ENCODE measurements at regions not wholly inside any gene's neighbourhood (a gene's known extent, or its start where the extent isn't known, plus 50 kb on each side); places are given as distances from the start of the nearest gene placed in this dataset.

- TF ChIP-seq GLIS3 (CRISPR knock-in tag; IDR thresholded peaks at IDR 0.05) (no peak), CSDC2 (CRISPR knock-in tag; IDR thresholded peaks at IDR 0.05) (no peak), ARNTL (CRISPR knock-in tag; IDR thresholded peaks at IDR 0.05; ENCODE audit: borderline replicate concordance, low read depth) (no peak), PATZ1 (CRISPR knock-in tag; IDR thresholded peaks at IDR 0.05; ENCODE audit: borderline replicate concordance) (no peak), ZNF8 (CRISPR knock-in tag; IDR thresholded peaks at IDR 0.05) (no peak), BACH2 (CRISPR knock-in tag; IDR thresholded peaks at IDR 0.05; ENCODE audit: borderline replicate concordance) (no peak), CSRNP3 (CRISPR knock-in tag; IDR thresholded peaks at IDR 0.05) (no peak), ZFP3 (CRISPR knock-in tag; IDR thresholded peaks at IDR 0.05) (no peak), ESRRG (CRISPR knock-in tag; IDR thresholded peaks at IDR 0.05) (no peak), ISL1 (CRISPR knock-in tag; IDR thresholded peaks at IDR 0.05) (no peak), TSHZ2 (CRISPR knock-in tag; IDR thresholded peaks at IDR 0.05) (no peak), OSR1 (CRISPR knock-in tag; IDR thresholded peaks at IDR 0.05) (no peak), PPARA (CRISPR knock-in tag; IDR thresholded peaks at IDR 0.05; ENCODE audit: borderline replicate concordance) (no peak)
- no peak for ATAC-seq
Observed at GRCh38 chr5:135776457-135776856, 58.0 kb upstream of the SLC25A48 start.

- ATAC-seq = no peak
- no peak for TF ChIP-seq TCF4 (CRISPR knock-in tag; IDR thresholded peaks at IDR 0.05; ENCODE audit: borderline replicate concordance)
- no peak for TF ChIP-seq ESRRG (CRISPR knock-in tag; IDR thresholded peaks at IDR 0.05)
- TF ChIP-seq GLIS3 (CRISPR knock-in tag; IDR thresholded peaks at IDR 0.05) = no peak
- no peak for TF ChIP-seq ZNF8 (CRISPR knock-in tag; IDR thresholded peaks at IDR 0.05)
- no peak for TF ChIP-seq TSHZ2 (CRISPR knock-in tag; IDR thresholded peaks at IDR 0.05)
- TF ChIP-seq ZFP3 (CRISPR knock-in tag; IDR thresholded peaks at IDR 0.05) = no peak
- no peak for TF ChIP-seq ZNF70 (CRISPR knock-in tag; IDR thresholded peaks at IDR 0.05)
- TF ChIP-seq CSDC2 (CRISPR knock-in tag; IDR thresholded peaks at IDR 0.05) = no peak
- TF ChIP-seq ZC3H10 (CRISPR knock-in tag; IDR thresholded peaks at IDR 0.05) = no peak
- TF ChIP-seq CREB5 (CRISPR knock-in tag; IDR thresholded peaks at IDR 0.05; ENCODE audit: low read depth) = no peak
- TF ChIP-seq RARB (CRISPR knock-in tag; IDR thresholded peaks at IDR 0.05) = no peak
- TF ChIP-seq ARNTL (CRISPR knock-in tag; IDR thresholded peaks at IDR 0.05; ENCODE audit: borderline replicate concordance, low read depth) = no peak
- no peak for TF ChIP-seq BACH2 (CRISPR knock-in tag; IDR thresholded peaks at IDR 0.05; ENCODE audit: borderline replicate concordance)
- TF ChIP-seq CSRNP3 (CRISPR knock-in tag; IDR thresholded peaks at IDR 0.05) = no peak
- TF ChIP-seq POU6F1 (CRISPR knock-in tag; IDR thresholded peaks at IDR 0.05; ENCODE audit: borderline replicate concordance, low read depth) = no peak
- TF ChIP-seq PATZ1 (CRISPR knock-in tag; IDR thresholded peaks at IDR 0.05; ENCODE audit: borderline replicate concordance) = no peak
- TF ChIP-seq PPARA (CRISPR knock-in tag; IDR thresholded peaks at IDR 0.05; ENCODE audit: borderline replicate concordance) = no peak
- TF ChIP-seq SNAI2 (CRISPR knock-in tag; IDR thresholded peaks at IDR 0.05) = no peak
Observed at GRCh38 chr5:135761746-135762145, 72.7 kb upstream of the SLC25A48 start.

Data from SK-N-SH treated with all-trans-retinoic acid at 6 μM for 48 hours (cell line).